ENCODE measurements at regions not wholly inside any gene's neighbourhood (a gene's known extent, or its start where the extent isn't known, plus 50 kb on each side); places are given as distances from the start of the nearest gene placed in this dataset.

DNA sequence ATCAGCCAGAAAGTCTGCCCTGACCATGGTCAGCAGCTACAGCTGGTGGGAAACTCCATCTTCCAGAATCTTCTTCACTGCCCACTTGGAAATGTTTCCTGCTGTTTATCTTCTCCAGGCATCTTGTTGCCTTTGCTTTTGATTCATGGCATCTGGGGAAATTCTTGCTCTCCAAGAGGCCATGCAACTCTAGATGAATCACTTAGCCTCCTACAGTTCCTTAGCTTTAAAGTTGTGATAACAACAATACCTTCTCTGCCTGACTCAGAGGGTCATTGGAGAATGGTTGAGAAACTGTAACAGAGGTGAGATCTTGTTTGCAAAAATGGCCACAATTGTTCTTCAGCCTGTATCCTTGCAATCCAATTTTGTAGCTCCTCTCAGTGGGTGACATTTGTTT, 121.0 kb upstream of the VRK1 start:
- TF ChIP-seq CTCF (IDR thresholded peaks at IDR 0.05) = no peak
- no peak for TF ChIP-seq EZH2 (IDR thresholded peaks at IDR 0.05; ENCODE audit: borderline replicate concordance, insufficient read depth, low read depth, low read length, poor library complexity, severe bottlenecking)

Measured in B cell (primary cell).